ENCODE measurements at regions not wholly inside any gene's neighbourhood (a gene's known extent, or its start where the extent isn't known, plus 50 kb on each side); places are given as distances from the start of the nearest gene placed in this dataset.

DNA sequence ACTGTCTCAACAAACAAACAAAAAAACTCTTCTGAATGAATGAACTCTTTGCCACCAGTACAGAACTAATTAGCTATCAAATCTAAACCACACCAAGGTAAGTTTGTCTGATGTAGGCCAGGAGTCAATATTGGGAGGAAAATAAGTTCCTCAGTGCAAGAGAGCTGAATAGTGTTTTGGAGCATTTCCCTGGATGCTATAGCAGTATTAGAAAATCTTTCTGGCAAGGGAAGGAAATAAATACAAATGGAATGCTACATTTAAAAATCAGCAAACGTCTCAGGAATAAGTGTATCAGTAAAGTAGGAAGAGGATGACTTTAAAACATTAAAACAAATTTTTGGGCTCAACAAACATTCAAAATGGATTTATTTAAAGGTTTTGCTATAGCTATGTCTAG is 81.3 kb upstream of the TMTC4 start:
- no peaks in the 10 kb centered on the region for H3K9me3 Mint-ChIP-seq
- DNase-seq = no peak
- H3K27me3 Mint-ChIP-seq = peaks cover 3% of the 10 kb centered on the region
- no peaks in the 10 kb centered on the region for H3K36me3 Mint-ChIP-seq
- peaks cover 4% of the 10 kb centered on the region for H3K4me1 Mint-ChIP-seq
- H3K27ac Mint-ChIP-seq = no peak overlapping the region
- H3K4me3 Mint-ChIP-seq = no peak overlapping the region

DNA sequence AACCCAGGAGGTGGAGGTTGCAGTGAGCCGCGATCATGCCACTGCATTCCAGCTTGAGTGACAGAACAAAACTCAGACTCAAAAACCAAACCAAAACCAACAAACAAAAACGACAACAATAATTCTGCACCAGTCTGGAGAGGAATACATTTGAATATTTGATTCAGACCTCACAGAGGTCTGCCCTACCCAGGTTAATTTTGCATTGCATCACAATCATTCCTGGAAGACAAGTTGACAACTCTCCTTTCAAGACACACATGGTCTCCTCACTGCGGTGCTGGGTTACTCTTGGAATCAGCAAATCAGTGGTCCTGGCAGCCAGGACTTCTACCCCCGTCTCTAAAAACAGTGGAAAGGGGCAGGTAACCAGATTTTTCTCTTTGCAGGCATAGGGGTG is 79.9 kb upstream of the TMTC4 start:
- peaks cover 4% of the 10 kb centered on the region for H3K4me1 Mint-ChIP-seq

DNA sequence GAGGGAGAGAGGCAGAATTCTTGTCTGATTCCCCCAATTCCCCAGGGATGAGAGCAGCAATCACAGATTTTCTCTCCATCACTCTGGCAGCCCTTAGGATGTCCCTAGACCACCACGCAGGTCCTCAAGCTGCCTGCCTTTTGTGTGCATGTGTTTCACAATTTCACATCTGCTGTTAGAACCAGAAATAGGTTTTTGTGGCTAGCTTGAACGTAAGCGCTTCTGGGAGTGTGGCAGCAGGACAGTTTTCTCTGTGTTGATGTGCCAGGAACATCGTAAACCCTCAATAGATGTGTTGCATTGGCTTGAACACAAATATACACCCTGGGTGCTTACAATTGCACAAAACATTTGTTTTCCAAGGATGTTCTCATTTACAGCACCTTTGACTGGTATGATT is 78.8 kb upstream of the TMTC4 start:
- Mint-ChIP-seq H3K4me1 (no peaks in the 10 kb centered on the region), H3K4me3 (no peak overlapping the region), H3K27ac (no peak overlapping the region), H3K27me3 (peaks cover 3% of the 10 kb centered on the region), H3K36me3 (no peaks in the 10 kb centered on the region), H3K9me3 (no peaks in the 10 kb centered on the region)
- DNase-seq = no peak

More for the DNA sequence above, 79.9 kb upstream of the TMTC4 start:
- DNase-seq = no peak
- H3K27ac Mint-ChIP-seq = no peak overlapping the region
- no peak overlapping the region for H3K4me3 Mint-ChIP-seq
- no peaks in the 10 kb centered on the region for H3K36me3 Mint-ChIP-seq
- H3K27me3 Mint-ChIP-seq = peaks cover 3% of the 10 kb centered on the region
- H3K9me3 Mint-ChIP-seq = no peaks in the 10 kb centered on the region

DNA sequence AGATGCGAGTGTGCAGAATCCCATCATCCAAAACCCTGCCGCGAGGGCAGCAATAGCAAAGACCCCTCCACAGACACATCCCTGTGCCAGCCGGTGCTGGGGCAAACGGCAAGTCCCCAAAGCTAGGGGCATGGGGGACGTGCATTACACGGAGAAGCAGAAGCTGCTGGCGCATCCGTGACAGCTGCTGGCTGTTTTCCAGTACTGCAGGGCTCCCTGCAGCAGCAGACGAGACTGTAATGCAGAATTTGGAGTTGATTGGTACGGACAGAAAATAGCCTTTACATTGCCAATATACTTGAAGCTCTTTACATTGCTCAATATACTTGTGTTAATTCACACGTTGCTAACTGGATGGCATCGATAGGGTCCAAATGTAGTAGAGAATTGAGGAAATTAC is 77.2 kb upstream of the TMTC4 start:
- H3K36me3 Mint-ChIP-seq = no peaks in the 10 kb centered on the region
- H3K4me3 Mint-ChIP-seq = no peak overlapping the region
- H3K9me3 Mint-ChIP-seq = no peaks in the 10 kb centered on the region
- no peaks in the 10 kb centered on the region for H3K4me1 Mint-ChIP-seq
- H3K27me3 Mint-ChIP-seq = peaks cover 3% of the 10 kb centered on the region
- no peak for DNase-seq
- no peak overlapping the region for H3K27ac Mint-ChIP-seq

DNA sequence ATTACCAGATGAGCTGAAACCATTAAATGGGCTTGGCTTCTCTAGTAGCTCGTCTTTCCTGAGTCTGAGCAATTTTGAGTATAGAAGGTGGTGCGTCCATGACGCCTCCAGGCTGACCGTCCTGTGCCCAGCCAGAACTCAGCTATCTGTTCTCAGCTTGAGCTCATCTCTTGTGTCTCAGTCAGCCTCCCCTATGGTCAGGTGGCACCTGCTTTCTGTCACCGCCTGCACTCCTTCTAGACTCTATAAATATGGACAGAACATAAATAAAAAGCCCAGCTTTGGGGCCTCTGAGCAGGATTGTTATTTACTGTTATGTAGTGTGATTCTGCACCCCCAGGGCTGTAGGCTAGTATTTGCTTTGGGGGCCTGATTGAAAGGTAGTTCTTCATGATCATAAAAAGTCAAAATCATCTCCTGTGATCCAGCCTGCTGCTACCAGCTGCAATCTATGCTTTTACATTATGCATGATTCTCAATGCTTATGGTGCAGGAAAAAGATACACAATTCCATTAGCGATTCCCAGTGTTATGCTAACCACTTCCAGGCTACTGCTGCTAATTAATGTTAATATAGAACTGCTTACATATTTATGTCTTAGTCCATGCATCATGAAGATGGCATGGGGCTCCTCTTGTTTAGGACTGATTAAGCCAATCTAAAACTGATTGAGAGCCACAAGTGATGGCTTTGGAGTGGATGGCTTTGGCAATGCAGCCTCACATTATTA is 72.5 kb upstream of the TMTC4 start:
- no peak overlapping the region for H3K27ac Mint-ChIP-seq
- no peaks in the 10 kb centered on the region for H3K9me3 Mint-ChIP-seq
- no peaks in the 10 kb centered on the region for H3K36me3 Mint-ChIP-seq

DNA sequence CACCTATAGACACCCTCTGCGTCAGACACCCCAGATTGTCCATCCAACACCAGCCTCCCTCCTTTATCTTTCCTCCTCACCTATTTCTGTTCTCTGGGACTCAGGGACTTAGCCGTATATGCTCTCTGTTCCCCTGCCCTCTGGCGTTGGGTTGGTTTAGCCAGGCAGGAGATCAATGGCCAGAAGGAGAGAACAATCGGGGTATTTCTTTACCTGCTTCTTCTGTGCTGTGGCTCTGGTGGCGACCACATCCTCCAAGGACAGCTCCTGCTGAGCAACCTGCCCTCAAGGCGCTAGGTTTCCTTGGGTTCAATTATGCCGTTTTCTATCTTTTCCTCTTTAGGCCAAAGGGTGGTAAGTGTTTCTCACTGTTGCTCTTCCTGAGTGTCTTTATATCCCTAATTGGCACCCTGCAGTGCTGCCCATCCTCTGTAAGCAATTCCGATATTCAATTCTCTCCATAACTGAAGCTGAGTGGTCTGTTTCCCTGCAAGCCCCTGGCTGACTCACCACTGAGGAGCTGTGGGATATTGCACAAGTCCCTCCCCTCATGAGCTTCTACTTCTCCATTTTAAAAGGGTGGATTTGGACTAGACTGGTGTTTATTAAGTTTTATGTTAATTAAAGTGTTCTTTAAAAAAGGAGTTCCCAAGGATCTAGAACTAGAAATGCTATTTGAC is 63.7 kb upstream of the TMTC4 start:
- no peaks in the 10 kb centered on the region for H3K36me3 Mint-ChIP-seq
- H3K4me1 Mint-ChIP-seq = no peaks in the 10 kb centered on the region
- H3K9me3 Mint-ChIP-seq = peaks cover 1% of the 10 kb centered on the region
- peaks cover 24% of the 10 kb centered on the region for H3K27me3 Mint-ChIP-seq
- H3K27ac Mint-ChIP-seq = no peak overlapping the region
- DNase-seq = no peak
- H3K4me3 Mint-ChIP-seq = no peak overlapping the region

More for the DNA sequence above, 72.5 kb upstream of the TMTC4 start:
- no peak overlapping the region for H3K4me3 Mint-ChIP-seq
- no peaks in the 10 kb centered on the region for H3K4me1 Mint-ChIP-seq
- peaks cover 6% of the 10 kb centered on the region for H3K27me3 Mint-ChIP-seq
- DNase-seq = no peak

DNA sequence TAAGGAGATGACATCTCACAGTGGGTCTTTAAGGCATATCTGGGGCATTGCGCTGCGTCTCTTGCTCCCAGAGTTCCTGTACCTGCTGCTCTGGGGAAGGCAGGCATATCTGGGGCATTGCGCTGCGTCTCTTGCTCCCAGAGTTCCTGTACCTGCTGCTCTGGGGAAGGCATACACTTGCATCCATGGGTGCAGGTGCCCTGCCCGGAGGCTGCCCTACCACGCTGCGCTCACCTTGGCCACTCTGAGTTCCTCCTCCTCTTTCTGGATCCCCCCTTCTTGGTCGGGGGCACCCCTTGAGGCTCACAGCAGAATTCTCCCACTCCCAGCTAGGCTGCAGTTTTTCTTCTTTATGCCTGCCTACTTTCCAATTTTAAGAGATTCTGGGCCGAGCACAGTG is 60.9 kb upstream of the TMTC4 start:
- no peak overlapping the region for H3K4me3 Mint-ChIP-seq
- no peak for DNase-seq
- no peaks in the 10 kb centered on the region for H3K36me3 Mint-ChIP-seq
- H3K27ac Mint-ChIP-seq = no peak overlapping the region
- H3K27me3 Mint-ChIP-seq = peaks cover 28% of the 10 kb centered on the region
- peaks cover 1% of the 10 kb centered on the region for H3K9me3 Mint-ChIP-seq
- H3K4me1 Mint-ChIP-seq = no peaks in the 10 kb centered on the region

DNA sequence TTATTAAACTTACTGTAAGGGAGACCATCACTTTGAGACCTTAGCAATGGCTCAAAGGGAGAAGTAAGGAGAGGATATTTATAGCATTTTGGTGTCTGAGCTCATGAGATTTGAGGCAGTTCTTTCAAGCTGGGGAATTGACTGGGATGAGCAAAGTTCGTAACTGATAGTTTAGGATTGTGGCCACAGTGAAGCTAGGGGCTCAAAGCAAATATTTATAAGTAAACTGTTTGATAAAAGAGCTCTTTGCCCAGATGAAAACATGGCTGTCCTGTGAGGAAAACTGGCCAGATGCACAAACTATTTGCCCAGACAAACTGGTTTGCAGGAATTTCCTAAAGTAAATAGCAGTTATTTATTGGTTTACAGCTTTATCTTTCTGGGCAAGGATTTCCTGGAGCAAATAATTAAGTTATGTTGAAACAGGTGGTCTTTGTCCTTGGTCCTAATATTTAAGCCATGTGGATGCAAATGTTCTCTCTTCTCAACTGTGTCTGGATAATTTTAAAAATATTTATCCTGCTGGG is 59.7 kb upstream of the TMTC4 start:
- Mint-ChIP-seq H3K27ac (no peak overlapping the region), H3K36me3 (no peaks in the 10 kb centered on the region), H3K4me1 (no peaks in the 10 kb centered on the region), H3K27me3 (peaks cover 28% of the 10 kb centered on the region), H3K9me3 (no peaks in the 10 kb centered on the region), H3K4me3 (no peak overlapping the region)
- no peak for DNase-seq

DNA sequence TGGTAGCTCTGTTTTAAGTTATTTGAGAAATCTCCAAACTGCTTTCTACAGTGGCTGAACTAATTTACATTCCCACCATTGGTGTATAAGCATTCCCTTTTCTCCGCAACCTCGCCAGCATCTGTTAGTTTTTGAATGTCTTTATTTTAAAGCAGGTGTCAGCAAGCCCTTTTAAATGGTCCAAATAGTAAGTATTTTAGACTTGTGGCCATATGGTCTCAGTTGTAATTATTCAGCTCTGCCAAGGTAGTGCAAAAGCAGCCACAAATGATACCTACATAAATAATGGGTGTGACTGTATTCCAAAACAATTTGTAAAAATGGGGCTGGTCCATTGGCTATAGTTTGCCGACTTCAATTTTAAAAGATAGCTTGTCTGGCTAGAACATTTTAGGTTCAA is 58.7 kb upstream of the TMTC4 start:
- DNase-seq = no peak
- Mint-ChIP-seq H3K4me1 (no peaks in the 10 kb centered on the region), H3K9me3 (no peaks in the 10 kb centered on the region), H3K27ac (no peak overlapping the region), H3K27me3 (peaks cover 21% of the 10 kb centered on the region), H3K36me3 (no peaks in the 10 kb centered on the region), H3K4me3 (no peak overlapping the region)

DNA sequence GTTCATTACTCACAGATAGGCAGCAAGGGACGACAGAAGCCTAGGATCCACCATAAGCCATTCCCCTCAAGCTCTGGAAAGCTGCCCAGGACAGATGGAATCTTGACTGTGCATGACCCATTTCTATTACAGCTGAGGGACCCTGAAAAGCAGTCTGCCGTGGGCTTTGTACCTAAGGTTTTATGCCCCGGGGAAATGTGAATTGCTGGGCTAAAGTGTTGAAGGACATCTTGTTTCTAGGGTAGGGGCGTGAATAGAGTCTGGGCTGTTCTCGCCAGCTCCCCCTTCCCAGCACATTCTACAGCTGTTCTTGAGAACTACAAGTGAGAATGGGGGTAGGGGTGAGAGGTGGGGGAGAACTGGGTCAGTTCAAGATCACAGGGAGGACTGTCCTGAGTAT is 53.6 kb upstream of the TMTC4 start:
- no peak for DNase-seq
- no peak overlapping the region for H3K27ac Mint-ChIP-seq
- no peak overlapping the region for H3K4me3 Mint-ChIP-seq
- no peaks in the 10 kb centered on the region for H3K36me3 Mint-ChIP-seq
- peaks cover 10% of the 10 kb centered on the region for H3K9me3 Mint-ChIP-seq
- H3K27me3 Mint-ChIP-seq = peaks cover 12% of the 10 kb centered on the region
- H3K4me1 Mint-ChIP-seq = no peaks in the 10 kb centered on the region

DNA sequence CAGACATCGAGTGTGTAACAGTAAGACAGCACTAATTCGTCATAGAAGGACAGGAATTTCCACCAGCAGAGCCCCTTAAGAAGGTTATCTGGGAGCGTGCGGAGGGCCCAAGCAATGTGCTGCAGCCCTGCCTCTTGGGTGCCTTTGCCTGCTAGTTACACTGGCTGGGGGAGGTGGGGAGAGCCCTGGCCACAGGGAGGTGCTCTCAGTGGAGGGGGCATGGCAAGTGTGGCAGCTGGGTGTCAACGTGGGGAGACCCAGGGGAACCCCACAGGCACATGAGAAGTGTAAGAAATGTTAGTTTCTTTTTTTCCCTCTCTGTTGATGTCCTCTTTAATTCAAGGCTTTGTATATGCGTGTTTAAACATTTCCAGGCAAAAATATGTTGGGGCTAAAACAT is 50.9 kb upstream of the TMTC4 start:
- no peaks in the 10 kb centered on the region for H3K36me3 Mint-ChIP-seq
- peaks cover 15% of the 10 kb centered on the region for H3K27me3 Mint-ChIP-seq
- no peak overlapping the region for H3K4me3 Mint-ChIP-seq
- DNase-seq = no peak
- no peaks in the 10 kb centered on the region for H3K4me1 Mint-ChIP-seq
- peaks cover 13% of the 10 kb centered on the region for H3K9me3 Mint-ChIP-seq
- no peak overlapping the region for H3K27ac Mint-ChIP-seq

DNA sequence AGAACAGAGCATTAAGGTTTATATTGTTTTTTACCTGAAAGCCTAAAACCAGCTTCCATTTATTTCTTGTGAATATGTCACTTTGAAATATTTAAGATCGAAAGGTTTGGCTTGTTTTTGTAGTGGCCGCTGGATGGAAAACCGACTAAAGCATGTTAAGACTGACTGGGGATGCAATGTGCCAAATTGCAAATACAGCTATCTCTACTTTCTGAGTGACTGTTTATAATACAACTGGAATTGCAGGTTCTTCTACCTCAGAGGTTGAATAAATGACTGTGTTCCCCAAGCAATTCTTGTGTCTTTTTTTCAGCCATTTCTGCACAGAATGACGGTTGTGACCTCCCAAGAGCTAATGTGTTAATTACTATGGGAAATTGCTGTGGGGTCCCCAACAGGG is 50.0 kb upstream of the TMTC4 start:
- DNase-seq = no peak
- Mint-ChIP-seq H3K36me3 (no peaks in the 10 kb centered on the region), H3K9me3 (peaks cover 15% of the 10 kb centered on the region), H3K4me3 (no peak overlapping the region), H3K27ac (no peak overlapping the region), H3K27me3 (peaks cover 15% of the 10 kb centered on the region), H3K4me1 (no peaks in the 10 kb centered on the region)
